GM12875 (cell line): ENCODE measurements at regions not wholly inside any gene's neighbourhood (a gene's known extent, or its start where the extent isn't known, plus 50 kb on each side); places are given as distances from the start of the nearest gene placed in this dataset.
"Not testable (repeated sequence)": the region's sequence is repeated elsewhere in the genome, so short reads cannot be mapped to it uniquely, and the experiment has no call there.

Experiments
- H3K4me3 ChIP-seq: one replicate; pipeline ENCODE4 v1.5.1; 2011; ENCODE audit warnings: low read depth, low read length, control low read depth
- CTCF ChIP-seq: IDR thresholded peaks from 2 replicates; pipeline ENCODE4 v1.5.1; 2011; ENCODE audit warnings: low read depth, mild to moderate bottlenecking, control low read depth, inconsistent platforms, low read length, moderate library complexity, borderline replicate concordance; ENCODE audit not compliant: insufficient read depth

- TF ChIP-seq CTCF: no peak
- no peak overlapping the region for H3K4me3 ChIP-seq
Observed at GRCh38 chr2:179331061-179331460, 66.4 kb upstream of the SESTD1 start.

- TF ChIP-seq CTCF: no peak
- H3K4me3 ChIP-seq: no peak overlapping the region
Observed at GRCh38 chr2:179322289-179322688, 57.7 kb upstream of the SESTD1 start.

DNA sequence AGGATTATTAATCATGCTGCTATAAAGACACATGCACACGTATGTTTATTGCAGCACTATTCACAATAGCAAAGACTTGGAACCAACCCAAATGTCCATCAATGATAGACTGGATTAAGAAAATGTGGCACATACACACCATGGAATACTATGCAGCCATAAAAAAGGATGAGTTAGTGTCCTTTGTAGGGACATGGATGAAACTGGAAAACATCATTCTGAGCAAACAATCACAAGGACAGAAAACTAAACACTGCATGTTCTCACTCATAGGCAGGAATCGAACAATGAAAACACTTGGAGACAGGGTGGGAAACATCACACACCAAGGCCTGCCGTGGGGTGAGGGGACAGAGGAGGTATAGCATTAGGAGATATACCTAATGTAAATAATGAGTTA lies 56.4 kb upstream of the SESTD1 start:
- H3K4me3 ChIP-seq: not testable (repeated sequence)

DNA sequence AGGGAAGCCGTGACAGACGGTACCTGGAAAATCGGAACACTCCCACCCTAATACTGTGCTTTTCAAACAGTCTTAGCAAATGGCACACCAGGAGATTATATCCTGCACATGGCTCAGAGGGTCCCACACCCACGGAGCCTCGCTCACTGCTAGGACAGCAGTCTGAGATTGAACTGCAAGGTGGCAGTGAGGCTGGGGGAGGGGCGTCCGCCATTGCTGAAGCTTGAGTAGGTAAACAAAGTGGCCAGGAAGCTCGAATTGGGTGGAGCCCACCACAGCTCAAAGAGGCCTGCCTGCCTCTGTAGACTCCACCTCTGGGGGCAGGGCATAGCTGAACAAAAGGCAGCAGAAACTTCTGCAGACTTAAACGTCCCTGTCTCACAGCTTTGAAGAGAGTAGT lies 50.1 kb upstream of the SESTD1 start:
- not testable (repeated sequence) for H3K4me3 ChIP-seq
